ENCODE measurements at regions not wholly inside any gene's neighbourhood (a gene's known extent, or its start where the extent isn't known, plus 50 kb on each side); places are given as distances from the start of the nearest gene placed in this dataset.

- DNase-seq, result no peak
Measured at GRCh38 chrX:40484408-40485091, 96.2 kb upstream of the ATP6AP2 start.

GRCh38 chrX:40483502-40483901 is 97.3 kb upstream of the ATP6AP2 start:
- DNase-seq, result no peak

GRCh38 chrX:40479777-40480318 is 100.9 kb upstream of the ATP6AP2 start:
- no peak for DNase-seq

- DNase-seq, result no peak
Measured at GRCh38 chrX:40478474-40479065, 102.2 kb upstream of the ATP6AP2 start.

GRCh38 chrX:40476958-40477357 is 103.8 kb upstream of the ATP6AP2 start:
- DNase-seq, result no peak

GRCh38 chrX:40474645-40475044 is 106.1 kb upstream of the ATP6AP2 start:
- DNase-seq, result no peak

- DNase-seq, result peak; percentile 100
Measured at GRCh38 chrX:40474205-40474626, 106.6 kb upstream of the ATP6AP2 start.

- no peak for DNase-seq
Measured at GRCh38 chrX:40473460-40474204, 107.1 kb upstream of the ATP6AP2 start.

- peak; percentile 95 for DNase-seq
Measured at GRCh38 chrX:40471965-40472648, 108.7 kb upstream of the ATP6AP2 start.

GRCh38 chrX:40470830-40471429 is 109.8 kb upstream of the ATP6AP2 start:
- no peak for DNase-seq

- DNase-seq, result no peak
Measured at GRCh38 chrX:40469316-40469715, 111.5 kb upstream of the ATP6AP2 start.

GRCh38 chrX:40468033-40468846 is 112.5 kb upstream of the ATP6AP2 start:
- peak; percentile 91 for DNase-seq

GRCh38 chrX:40467454-40467853 is 113.3 kb upstream of the ATP6AP2 start:
- DNase-seq, result no peak

GRCh38 chrX:40465735-40466551 is 114.8 kb upstream of the ATP6AP2 start:
- no peak for DNase-seq

GRCh38 chrX:40462795-40463194 is 118.0 kb upstream of the ATP6AP2 start:
- DNase-seq, result no peak

- no peak for DNase-seq
Measured at GRCh38 chrX:40460926-40461325, 119.8 kb upstream of the ATP6AP2 start.

GRCh38 chrX:40459571-40460158 is 121.1 kb upstream of the ATP6AP2 start:
- peak; percentile 60 for DNase-seq

GRCh38 chrX:40457406-40457805 is 123.4 kb upstream of the ATP6AP2 start:
- no peak for DNase-seq

GRCh38 chrX:40452031-40452430 is 128.7 kb upstream of the ATP6AP2 start:
- DNase-seq, result no peak

GRCh38 chrX:40449956-40450706 is 130.6 kb upstream of the ATP6AP2 start:
- no peak for DNase-seq

Data from islet precursor cell (in vitro differentiated cells).